ENCODE measurements at regions not wholly inside any gene's neighbourhood (a gene's known extent, or its start where the extent isn't known, plus 50 kb on each side); places are given as distances from the start of the nearest gene placed in this dataset.
A peak's percentile ranks its signal among the peaks of the same experiment; 100 is the strongest.
"Not testable (repeated sequence)": the region's sequence is repeated elsewhere in the genome, so short reads cannot be mapped to it uniquely, and the experiment has no call there.

DNA sequence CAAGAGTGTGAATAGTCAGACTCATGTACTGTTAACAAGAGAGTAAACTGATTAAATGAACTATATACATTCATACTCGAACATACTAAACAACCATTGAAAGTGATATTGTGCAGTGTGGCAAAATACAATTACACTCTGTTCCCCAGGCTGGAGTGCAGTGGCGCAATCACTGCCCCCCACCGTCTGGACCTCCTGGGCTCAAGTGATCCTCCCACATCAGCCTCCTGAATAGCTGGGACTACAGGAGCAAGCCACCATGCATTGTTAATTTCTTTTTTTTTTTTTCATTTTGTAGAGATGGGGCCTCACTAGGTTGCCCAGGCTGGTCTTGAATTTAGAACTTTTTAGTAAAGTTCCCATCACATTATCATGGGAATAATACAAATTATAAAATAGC, 77.3 kb upstream of the LSM14A start:
- H3K27me3 ChIP-seq (ENCODE audit: control insufficient read depth, insufficient read depth, low read length), result no peaks in the 10 kb centered on the region
- TF ChIP-seq CTCF (conservative IDR thresholded peaks at IDR 0.05 in 1 of 2, IDR thresholded peaks at IDR 0.05 in 1 of 2; ENCODE audit: low read depth in 1 of 2, low read length in 2 of 2) (no peak), EZH2 (IDR thresholded peaks at IDR 0.05; ENCODE audit: low read length, missing control alignments) (no peak)
- no peak overlapping the region for H3K4me3 ChIP-seq (replicated peaks in 1 of 4; ENCODE audit: control extremely low read depth in 1 of 4, insufficient read depth in 1 of 4, low read depth in 3 of 4, low read length in 4 of 4)
- H3K9ac ChIP-seq (ENCODE audit: insufficient read depth, low read length), result no peak overlapping the region
- no peaks in the 10 kb centered on the region for H4K20me1 ChIP-seq (ENCODE audit: control insufficient read depth, extremely low read depth, insufficient read depth, low read length)
- no peaks in the 10 kb centered on the region for H3K36me3 ChIP-seq (ENCODE audit: control insufficient read depth, insufficient read depth, low read length)
- no peak for DNase-seq (ENCODE audit: low read depth in 2 of 2)
- H3K4me2 ChIP-seq (ENCODE audit: extremely low read depth, insufficient read depth, low read length), result no peak overlapping the region
- H3K4me1 ChIP-seq (ENCODE audit: control insufficient read depth, extremely low read depth, insufficient read depth, low read length), result no peaks in the 10 kb centered on the region
- no peak overlapping the region for H3K27ac ChIP-seq (ENCODE audit: insufficient read depth, low read length)
- no peaks in the 10 kb centered on the region for H3K9me3 ChIP-seq (ENCODE audit: control insufficient read depth, insufficient read depth, low read depth, low read length)
- no peaks in the 10 kb centered on the region for H3K79me2 ChIP-seq (ENCODE audit: control insufficient read depth, insufficient read depth, low read length)
- no peak overlapping the region for H2AFZ ChIP-seq (ENCODE audit: low read length)

DNA sequence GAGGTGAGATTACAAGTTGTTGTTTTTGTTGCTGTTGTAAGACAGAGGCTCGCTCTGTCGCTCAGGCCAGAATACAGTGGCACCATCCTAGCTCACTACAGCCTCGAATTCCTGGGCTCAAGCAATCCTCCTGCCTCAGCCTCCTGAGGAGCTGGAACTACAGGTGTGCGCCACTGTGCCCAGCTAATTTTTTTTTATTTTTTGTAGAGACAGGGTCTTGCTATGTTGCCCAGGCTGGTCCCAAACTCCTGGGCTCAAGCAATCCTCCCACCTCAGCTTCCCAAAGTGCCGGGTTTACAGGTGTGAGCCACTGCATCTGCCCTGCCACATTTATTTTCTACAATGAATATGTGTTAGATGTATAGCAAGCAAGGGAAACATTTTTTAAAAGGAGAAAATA, 76.9 kb upstream of the LSM14A start:
- not testable (repeated sequence) for H4K20me1 ChIP-seq (ENCODE audit: control insufficient read depth, extremely low read depth, insufficient read depth, low read length)

DNA sequence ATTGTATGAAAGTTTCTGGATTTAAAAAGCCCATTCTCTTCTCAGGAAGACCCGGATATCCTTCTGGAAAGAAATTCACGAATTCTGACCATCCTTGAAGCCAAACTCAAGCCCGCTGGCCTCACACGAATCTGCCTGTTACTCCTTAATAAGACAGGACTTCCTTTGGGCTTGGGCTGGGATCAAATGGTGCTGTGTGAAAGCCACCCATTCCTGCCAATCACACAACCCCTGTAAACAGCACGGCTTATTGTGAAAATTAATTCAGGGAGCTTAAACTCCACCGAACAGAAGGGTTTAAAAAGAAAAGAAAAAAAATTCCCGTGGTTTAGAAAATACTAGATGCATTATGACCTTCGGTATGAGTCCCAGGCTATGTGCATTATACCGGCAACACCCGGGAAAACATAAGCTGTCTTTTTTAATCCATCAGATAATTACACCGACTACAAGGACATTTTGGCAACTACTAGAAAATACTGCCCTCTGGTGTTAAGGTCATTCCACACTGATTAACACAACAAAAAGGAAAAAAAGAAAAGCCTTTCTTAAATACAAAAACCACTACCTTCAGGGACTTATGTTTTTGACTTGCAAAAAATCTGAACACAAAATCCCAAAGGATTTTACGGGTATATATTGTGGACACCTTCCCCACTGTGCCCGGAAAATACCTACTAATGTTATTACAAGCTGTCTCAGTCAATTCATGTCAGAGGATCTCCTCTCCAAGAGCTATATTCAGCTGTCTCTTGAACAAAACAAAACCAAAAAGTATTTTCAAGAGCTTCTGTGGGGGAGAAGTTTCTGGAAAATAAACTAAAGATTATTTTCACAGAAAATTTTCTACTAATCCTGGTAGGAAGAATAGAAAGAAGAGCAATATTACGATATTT, 76.0 kb upstream of the LSM14A start:
- no peak overlapping the region for H3K4me2 ChIP-seq (ENCODE audit: extremely low read depth, insufficient read depth, low read length)
- H3K27ac ChIP-seq (ENCODE audit: insufficient read depth, low read length), result no peak overlapping the region
- peak; percentile 33 to 65 for DNase-seq (ENCODE audit: low read depth in 2 of 2)

More for the DNA sequence above, 76.9 kb upstream of the LSM14A start:
- H3K9me3 ChIP-seq (ENCODE audit: control insufficient read depth, insufficient read depth, low read depth, low read length); H3K27me3 ChIP-seq (ENCODE audit: control insufficient read depth, insufficient read depth, low read length); H3K9ac ChIP-seq (ENCODE audit: insufficient read depth, low read length); DNase-seq (ENCODE audit: low read depth in 2 of 2); H3K4me3 ChIP-seq (replicated peaks in 1 of 4; ENCODE audit: control extremely low read depth in 1 of 4, insufficient read depth in 1 of 4, low read depth in 3 of 4, low read length in 4 of 4); H3K4me1 ChIP-seq (ENCODE audit: control insufficient read depth, extremely low read depth, insufficient read depth, low read length); H3K79me2 ChIP-seq (ENCODE audit: control insufficient read depth, insufficient read depth, low read length); H2AFZ ChIP-seq (ENCODE audit: low read length); H3K27ac ChIP-seq (ENCODE audit: insufficient read depth, low read length); H3K4me2 ChIP-seq (ENCODE audit: extremely low read depth, insufficient read depth, low read length); H3K36me3 ChIP-seq (ENCODE audit: control insufficient read depth, insufficient read depth, low read length): not testable (repeated sequence)

More for the DNA sequence above, 76.0 kb upstream of the LSM14A start:
- Histone ChIP-seq H4K20me1 (ENCODE audit: control insufficient read depth, extremely low read depth, insufficient read depth, low read length) (no peaks in the 10 kb centered on the region), H3K36me3 (ENCODE audit: control insufficient read depth, insufficient read depth, low read length) (no peaks in the 10 kb centered on the region), H3K79me2 (ENCODE audit: control insufficient read depth, insufficient read depth, low read length) (no peaks in the 10 kb centered on the region), H3K9ac (ENCODE audit: insufficient read depth, low read length) (no peak overlapping the region), H2AFZ (ENCODE audit: low read length) (no peak overlapping the region), H3K27me3 (ENCODE audit: control insufficient read depth, insufficient read depth, low read length) (no peaks in the 10 kb centered on the region), H3K4me1 (ENCODE audit: control insufficient read depth, extremely low read depth, insufficient read depth, low read length) (no peaks in the 10 kb centered on the region), H3K4me3 (replicated peaks in 1 of 4; ENCODE audit: control extremely low read depth in 1 of 4, insufficient read depth in 1 of 4, low read depth in 3 of 4, low read length in 4 of 4) (no peak overlapping the region), H3K9me3 (ENCODE audit: control insufficient read depth, insufficient read depth, low read depth, low read length) (no peaks in the 10 kb centered on the region)
- TF ChIP-seq EZH2 (IDR thresholded peaks at IDR 0.05; ENCODE audit: low read length, missing control alignments), result no peak
- peak; percentile 33 to 54 for TF ChIP-seq CTCF (conservative IDR thresholded peaks at IDR 0.05 in 1 of 2, IDR thresholded peaks at IDR 0.05 in 1 of 2; ENCODE audit: low read depth in 1 of 2, low read length in 2 of 2)

Measured in fibroblast of lung (primary cell).